HG02623 (cell line): ENCODE measurements at regions not wholly inside any gene's neighbourhood (a gene's known extent, or its start where the extent isn't known, plus 50 kb on each side); places are given as distances from the start of the nearest gene placed in this dataset.
"Not testable (repeated sequence)": the region's sequence is repeated elsewhere in the genome, so short reads cannot be mapped to it uniquely, and the experiment has no call there.

Source experiments
- ATAC-seq: cut with Tn5 transposase; IDR thresholded peaks from one replicate; pipeline ENCODE4 v1.9.1; 2021; ENCODE audit warnings: moderate library complexity; ENCODE audit not compliant: unreplicated experiment

DNA sequence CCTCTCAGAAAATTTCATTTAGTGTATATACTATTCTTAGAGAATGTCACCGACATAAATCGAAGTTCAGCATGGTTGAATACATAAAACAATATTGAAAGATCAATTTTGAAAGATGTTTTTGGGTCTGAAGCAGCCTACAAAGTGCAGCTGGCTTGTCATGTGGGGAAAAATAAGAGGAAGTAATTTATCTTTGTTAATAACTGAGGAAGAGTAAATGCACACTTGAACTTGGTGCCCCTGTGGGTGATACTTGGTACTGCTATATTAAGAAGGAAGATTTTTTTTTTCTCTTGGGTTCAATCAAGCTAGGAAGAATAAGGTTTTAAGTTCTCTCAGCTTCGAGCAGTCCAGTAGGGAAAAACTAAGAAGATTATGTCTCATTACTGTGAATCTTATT, 661.3 kb downstream of the RPL10L start:
- no peak for ATAC-seq

GRCh38 chr14:45976001-45976400, 675.6 kb downstream of the RPL10L start:
- ATAC-seq = no peak

DNA sequence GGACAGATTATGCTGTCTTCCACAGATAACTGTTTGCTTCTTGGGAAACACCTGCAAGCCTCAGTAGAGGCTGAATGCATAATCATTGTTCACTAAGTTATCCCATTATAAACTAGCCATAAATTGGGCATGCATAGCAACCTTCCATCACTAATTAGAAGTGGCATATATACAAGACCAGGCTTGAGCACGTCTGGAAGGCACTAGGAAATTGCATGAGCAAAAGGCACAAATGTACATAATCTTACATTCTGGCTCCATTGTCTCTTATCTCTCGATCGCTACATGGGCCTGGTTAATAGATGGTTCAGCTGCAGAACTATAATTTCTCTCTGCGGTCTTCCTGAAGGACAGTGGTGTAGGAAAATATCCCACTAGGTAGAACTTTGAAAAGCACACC, 679.2 kb downstream of the RPL10L start:
- ATAC-seq = no peak

DNA sequence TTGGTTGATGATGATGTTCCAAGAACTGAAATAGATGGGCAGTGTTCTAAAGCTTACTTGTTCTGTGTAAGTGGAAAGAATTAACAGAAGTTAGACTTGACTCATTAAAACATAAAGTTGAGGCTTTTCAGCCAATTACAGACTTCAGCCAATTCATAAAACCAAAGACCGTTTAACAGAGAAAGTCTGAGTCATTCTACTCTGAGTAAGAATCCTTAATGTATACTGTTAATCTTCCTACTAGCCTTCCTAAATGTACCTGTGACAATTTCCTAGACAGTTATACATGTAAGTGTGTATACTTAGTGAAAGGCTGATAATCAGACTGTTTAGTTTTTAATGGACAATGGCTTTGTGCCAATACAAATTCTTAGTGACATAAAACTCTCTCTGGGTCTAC, 681.0 kb downstream of the RPL10L start:
- ATAC-seq = no peak

DNA sequence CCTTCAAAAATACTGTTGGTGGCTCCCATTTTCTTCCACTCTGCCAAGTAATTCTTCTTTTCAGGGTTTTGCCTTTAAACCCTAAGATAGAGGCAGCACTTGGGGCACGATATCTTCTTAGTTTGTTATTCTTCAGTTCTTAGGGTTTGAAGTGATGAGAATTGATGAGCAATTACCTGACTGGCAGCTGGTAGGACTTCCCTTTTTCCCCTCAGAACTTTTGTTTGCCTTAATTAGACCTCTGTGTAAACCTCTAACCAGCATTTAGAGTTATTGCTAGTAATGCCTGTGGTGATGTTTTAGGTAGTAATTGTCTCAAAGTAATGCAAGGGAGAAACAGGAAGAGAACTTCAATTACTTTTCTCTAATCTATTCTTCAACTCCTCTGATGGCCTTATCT, 683.5 kb downstream of the RPL10L start:
- no peak for ATAC-seq

DNA sequence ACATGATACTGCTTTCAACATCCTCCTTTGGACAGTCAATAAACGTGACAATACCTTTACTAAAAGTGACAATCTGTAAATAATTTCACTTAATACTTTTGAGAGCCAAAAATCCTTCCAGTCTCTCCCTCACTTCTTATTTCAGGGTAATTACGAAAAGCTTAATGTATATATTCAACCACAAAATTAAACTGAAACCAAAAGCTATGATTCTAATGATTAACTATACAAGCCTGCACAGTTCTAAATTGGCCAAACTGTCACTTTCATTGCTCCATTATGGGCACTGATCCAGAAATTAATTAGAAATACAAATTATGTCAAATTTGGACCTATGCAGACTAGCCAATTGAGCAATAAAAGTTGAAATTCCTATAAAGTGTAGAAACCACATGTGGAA, 696.5 kb upstream of the MIS18BP1 start:
- no peak for ATAC-seq

- no peak for ATAC-seq
Observed at GRCh38 chr14:45947830-45948229, 694.8 kb upstream of the MIS18BP1 start.

DNA sequence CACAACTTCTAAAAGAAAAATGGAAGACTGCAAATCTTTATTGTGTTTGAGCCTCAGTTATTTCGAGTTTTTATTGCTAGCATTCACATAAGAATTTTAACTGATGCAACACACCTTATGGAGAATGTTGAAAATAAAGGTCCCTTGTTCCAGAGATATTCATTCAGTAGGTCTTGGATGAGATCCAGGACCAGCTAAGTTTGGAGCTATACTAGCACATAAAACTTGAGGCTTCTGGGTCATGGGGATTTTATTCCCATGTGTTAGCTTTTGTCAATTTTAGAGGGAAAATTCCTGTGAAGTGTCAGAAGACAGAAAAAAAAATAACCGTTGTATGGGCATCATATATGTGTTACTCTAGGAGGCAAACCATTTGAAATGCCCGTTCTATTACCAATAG, 693.2 kb upstream of the MIS18BP1 start:
- ATAC-seq = no peak

DNA sequence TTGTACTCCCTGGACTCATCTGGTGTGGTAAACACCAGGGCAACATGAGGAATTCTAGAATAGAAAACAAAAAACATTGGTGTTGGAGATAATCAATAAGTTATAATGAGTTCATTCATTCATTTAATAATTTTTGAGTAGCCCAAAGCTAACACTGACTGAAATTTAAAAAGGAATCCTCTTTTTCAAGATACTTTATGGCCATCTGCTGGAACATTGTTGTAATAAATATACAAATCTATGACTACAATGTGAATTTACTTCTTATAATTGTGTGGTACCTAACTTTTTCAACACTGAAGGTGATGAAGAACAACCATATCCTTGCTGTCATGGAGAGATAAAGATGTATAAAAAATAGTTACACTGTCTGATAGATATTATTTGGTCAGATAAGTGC, 687.3 kb upstream of the MIS18BP1 start:
- no peak for ATAC-seq

GRCh38 chr14:45939572-45939971, 686.6 kb upstream of the MIS18BP1 start:
- ATAC-seq = no peak

GRCh38 chr14:45919995-45920394, 667.0 kb upstream of the MIS18BP1 start:
- ATAC-seq = not testable (repeated sequence)

DNA sequence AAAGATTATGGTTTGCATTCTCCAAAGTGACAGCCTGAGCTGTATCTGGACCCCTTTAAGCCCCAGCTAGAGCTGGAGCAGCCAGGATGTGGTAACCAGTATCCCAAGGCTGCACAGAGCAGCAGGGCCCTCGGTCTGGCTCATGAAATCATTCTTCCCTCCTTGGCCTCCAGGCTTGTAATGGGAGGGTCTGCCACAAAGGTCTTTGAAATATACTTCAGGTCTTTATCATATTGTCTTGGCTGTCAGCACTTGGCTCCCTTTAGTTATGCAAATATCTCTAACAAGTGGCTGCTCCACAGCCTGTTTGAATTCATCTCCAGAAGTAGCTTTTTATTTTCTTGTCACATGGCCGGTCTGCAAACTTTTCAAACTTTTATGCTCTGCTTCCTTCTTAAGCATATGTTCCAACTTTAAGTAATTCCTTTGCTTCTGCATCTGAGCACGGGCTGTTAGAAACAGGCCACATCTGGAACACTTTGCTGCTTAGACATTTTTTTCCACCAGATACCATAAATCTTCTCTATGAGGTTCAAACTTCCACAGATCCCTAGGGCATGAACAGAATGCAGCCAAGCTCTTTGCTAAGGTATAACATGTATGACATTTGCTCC, 663.4 kb upstream of the MIS18BP1 start:
- no peak for ATAC-seq

- no peak for ATAC-seq
Observed at GRCh38 chr14:45907782-45908181, 654.8 kb upstream of the MIS18BP1 start.

DNA sequence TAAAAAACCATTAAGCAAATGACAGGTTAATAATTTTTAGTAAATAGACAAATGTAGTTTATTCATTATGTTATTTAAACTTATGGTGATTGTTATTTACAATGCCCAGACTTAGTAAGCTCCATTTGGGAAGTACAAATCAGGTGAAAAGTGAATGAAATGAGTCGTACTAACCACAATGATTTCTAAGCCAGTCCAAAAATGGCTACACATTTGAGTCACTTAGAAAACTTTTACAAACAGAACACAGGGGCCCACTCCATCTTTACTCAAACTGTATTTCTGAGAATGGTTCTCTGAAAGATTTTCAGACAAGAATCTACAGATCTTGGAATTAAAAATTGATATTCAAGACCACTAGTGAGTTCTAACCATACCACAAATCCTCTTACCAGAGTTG, 653.3 kb upstream of the MIS18BP1 start:
- peak; percentile 64 for ATAC-seq

DNA sequence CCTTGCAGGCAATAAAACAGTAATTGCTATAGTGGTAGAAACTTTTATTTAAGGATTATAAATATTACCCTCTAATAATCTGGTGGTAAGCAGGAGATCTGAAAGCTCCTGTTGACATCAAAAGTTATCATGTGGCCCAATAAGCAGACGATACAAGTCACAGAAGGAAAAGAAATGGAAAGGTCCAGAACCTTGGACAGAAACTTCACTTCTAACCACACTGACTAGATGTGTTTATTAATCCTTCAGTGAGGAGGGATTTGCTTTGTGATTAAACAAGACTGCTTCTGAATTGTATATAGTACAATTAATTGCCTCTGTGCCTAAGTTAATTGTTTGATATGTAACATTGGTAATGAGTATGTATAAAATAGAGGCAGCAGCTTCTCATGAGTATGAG, 652.7 kb upstream of the MIS18BP1 start:
- no peak for ATAC-seq

DNA sequence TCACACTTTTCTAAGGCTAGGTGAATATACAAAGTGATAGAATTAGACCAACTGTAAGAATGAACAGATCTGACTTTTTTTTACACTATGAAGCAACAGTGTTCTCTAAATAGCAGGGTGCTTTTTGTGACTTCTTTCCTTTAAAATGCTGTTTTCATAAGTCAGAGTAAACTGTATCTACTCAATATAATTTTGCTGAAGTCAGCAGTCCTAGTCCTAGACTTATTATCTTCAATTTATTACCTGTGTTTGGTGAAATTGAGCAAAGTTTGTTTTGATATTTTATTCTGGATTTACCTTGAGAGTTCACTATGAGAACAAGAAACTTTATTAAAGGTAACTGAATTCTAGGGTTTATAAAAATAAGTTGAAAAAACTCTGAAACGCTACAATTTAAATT, 651.3 kb upstream of the MIS18BP1 start:
- no peak for ATAC-seq

DNA sequence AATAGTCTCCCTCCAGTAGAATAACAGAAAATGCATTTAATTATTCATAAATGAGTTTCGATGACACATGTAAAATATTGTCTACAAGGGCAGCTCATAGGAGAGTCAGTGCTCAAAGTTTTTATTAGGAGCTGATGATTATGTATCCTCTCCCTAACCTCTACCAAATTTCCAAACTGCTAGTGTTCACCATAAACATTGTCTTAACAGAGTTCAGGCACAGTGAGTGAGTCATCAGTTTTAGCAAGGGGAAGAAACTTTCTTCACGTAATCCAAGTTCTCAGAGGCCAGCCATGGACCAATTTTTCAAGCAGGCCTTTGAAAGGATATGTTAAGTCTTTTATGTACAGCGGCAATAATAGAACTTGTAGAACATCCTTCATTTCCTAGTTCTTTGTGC, 649.2 kb upstream of the MIS18BP1 start:
- ATAC-seq = no peak

DNA sequence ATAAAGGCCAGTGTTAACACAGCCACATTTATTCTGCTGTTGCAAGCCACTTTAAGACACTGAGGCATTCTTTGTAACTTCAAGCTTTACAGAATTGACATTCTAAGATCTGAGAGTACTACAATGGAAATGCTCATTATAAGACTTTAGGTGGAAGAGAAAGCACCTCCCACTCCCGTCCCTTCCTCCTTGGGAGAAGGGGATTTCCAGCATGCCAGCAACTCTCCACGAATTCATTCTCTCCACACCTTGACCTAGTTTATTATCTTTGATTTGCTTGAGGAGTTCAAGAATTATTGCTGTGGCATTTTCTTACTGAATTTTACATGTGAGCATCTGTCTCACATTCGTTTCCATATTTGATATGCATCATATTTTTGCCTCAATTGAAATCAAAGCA, 644.4 kb upstream of the MIS18BP1 start:
- no peak for ATAC-seq

DNA sequence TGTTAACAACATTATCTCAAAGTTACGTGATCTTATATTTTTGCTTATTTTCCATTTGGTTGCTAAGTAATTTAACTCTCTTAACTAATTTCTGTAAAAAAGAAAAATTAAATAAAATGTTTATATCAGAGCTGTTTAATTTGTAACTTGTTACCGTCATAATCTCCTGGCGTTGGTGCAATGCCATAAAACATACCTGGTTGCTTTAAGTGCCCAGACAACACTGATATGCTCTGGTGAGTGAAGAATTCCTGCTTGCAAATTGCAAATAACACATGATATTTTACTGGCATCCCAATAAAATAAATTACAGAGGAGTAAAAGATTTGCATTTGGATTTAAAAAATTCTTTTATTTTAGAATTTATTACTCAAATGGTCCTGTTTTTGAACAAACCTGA, 640.1 kb upstream of the MIS18BP1 start:
- ATAC-seq = no peak

DNA sequence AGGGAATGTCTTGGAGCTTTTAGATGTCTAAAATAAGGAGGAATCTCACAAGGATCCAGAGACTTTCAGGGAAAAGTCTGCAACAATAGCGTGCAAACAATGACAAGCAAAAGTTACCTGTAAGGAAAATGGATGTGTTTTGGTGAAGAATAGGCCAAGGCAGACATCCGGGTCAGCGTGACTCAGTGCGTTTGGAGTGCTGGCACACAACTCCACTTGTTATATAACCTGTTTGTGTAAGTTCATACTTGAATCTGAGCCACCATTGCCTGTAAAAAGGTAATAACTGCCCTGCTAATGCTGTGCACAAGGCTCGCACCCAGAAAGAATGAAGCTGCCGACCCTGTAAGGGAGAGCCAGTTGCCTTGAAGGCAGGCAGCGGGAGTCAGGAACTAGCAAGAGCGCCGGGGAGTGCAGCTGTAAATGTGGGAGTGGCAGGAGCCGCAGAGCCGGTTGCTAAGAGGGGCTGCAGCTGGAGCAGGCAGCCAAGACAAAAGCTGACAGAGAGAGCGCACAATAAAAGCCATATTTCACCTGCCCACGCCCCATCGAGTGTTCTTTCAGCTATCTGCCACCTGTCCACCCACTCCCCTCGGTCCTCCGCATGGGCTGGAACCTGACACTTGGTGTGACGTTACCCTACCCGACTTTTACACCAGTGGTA, 638.5 kb upstream of the MIS18BP1 start:
- ATAC-seq = no peak

- not testable (repeated sequence) for ATAC-seq
Observed at GRCh38 chr14:45888766-45889285, 635.8 kb upstream of the MIS18BP1 start.

DNA sequence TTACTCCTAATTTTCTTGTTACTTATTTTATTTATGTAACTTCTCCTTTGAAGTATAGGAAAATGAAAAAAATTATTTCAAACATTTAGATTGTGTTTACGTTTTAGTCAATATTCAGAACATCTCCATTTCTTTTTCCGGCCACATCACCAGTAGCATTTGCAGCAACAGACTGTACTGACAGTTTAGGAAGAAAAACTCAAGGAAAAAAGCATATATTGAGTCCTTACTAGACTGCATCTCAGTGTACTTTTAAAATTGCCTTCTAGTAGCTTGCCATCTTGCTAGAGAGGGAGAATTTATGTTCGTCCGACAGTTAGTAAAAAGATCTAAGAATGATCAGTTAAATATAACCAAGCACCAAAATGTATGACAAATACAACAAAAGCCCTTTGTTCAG, 625.0 kb upstream of the MIS18BP1 start:
- no peak for ATAC-seq

- ATAC-seq = no peak
Observed at GRCh38 chr14:45868863-45869262, 615.9 kb upstream of the MIS18BP1 start.
